NCI-H1436 (cell line): ENCODE measurements at regions not wholly inside any gene's neighbourhood (a gene's known extent, or its start where the extent isn't known, plus 50 kb on each side); places are given as distances from the start of the nearest gene placed in this dataset.
"Not testable (repeated sequence)": the region's sequence is repeated elsewhere in the genome, so short reads cannot be mapped to it uniquely, and the experiment has no call there.

Experiments used
- DNase-seq: peaks from one replicate; lab custom pipeline; 2025; lab: John Stamatoyannopoulos, UW

GRCh38 chr22:49413551-49413950 is 414.1 kb downstream of the BRD1 start:
- no peak for DNase-seq

GRCh38 chr22:49413146-49413545 is 414.5 kb downstream of the BRD1 start:
- no peak for DNase-seq

- no peak for DNase-seq
Measured at GRCh38 chr22:49412236-49412635, 415.4 kb downstream of the BRD1 start.

- DNase-seq = no peak
Measured at GRCh38 chr22:49411236-49411635, 416.4 kb downstream of the BRD1 start.

GRCh38 chr22:49408102-49408836 is 419.4 kb downstream of the BRD1 start:
- no peak for DNase-seq

GRCh38 chr22:49406879-49407587 is 420.6 kb downstream of the BRD1 start:
- DNase-seq = no peak

GRCh38 chr22:49406047-49406650 is 421.5 kb downstream of the BRD1 start:
- DNase-seq = no peak

GRCh38 chr22:49405590-49405989 is 422.1 kb downstream of the BRD1 start:
- no peak for DNase-seq

GRCh38 chr22:49404576-49405241 is 423.0 kb downstream of the BRD1 start:
- DNase-seq = no peak

GRCh38 chr22:49404020-49404419 is 423.7 kb downstream of the BRD1 start:
- DNase-seq = no peak

- no peak for DNase-seq
Measured at GRCh38 chr22:49403102-49403501, 424.6 kb downstream of the BRD1 start.

GRCh38 chr22:49402169-49402568 is 425.5 kb downstream of the BRD1 start:
- no peak for DNase-seq

- DNase-seq = no peak
Measured at GRCh38 chr22:49400941-49401598, 426.6 kb downstream of the BRD1 start.

- no peak for DNase-seq
Measured at GRCh38 chr22:49400136-49400940, 427.3 kb downstream of the BRD1 start.

GRCh38 chr22:49398646-49399045 is 429.0 kb downstream of the BRD1 start:
- DNase-seq = no peak

- no peak for DNase-seq
Measured at GRCh38 chr22:49398115-49398514, 429.6 kb downstream of the BRD1 start.

- DNase-seq = no peak
Measured at GRCh38 chr22:49396817-49397216, 430.9 kb downstream of the BRD1 start.

- no peak for DNase-seq
Measured at GRCh38 chr22:49395617-49396016, 432.1 kb downstream of the BRD1 start.

- not testable (repeated sequence) for DNase-seq
Measured at GRCh38 chr22:49395062-49395461, 432.6 kb downstream of the BRD1 start.

GRCh38 chr22:49394116-49394785 is 433.4 kb downstream of the BRD1 start:
- no peak for DNase-seq

- DNase-seq = no peak
Measured at GRCh38 chr22:49393526-49393925, 434.1 kb downstream of the BRD1 start.
